Forelimb muscle (tissue), 1 donor: ENCODE measurements at regions not wholly inside any gene's neighbourhood (a gene's known extent, or its start where the extent isn't known, plus 50 kb on each side); places are given as distances from the start of the nearest gene placed in this dataset.

Experiments used
- DNase-seq: peaks from one replicate; pipeline ENCODE4 v3.0.0-alpha.2; 2013; ENCODE audit warnings: low read depth

DNA sequence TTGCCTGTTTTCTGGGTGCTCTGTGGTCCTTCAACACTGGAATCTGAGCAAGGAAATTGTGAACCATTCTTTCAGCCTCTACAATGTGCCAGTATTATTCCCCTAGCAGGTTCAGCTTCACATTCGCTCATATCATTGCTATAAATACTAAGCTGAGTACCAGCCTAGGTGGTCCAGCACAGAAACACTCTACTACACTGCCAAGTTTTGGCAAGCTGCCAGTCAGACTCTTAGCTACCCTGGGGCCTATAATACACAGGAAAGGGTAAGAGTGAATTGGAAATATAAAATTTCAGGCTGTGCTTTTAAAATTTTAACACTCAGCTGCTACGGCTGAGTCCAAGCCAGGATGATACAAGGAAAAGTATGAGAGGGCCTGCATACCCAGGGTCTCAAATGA is 49.9 kb upstream of the PPP1R3A start:
- DNase-seq: no peak
